K562 (cell line): ENCODE measurements at regions not wholly inside any gene's neighbourhood (a gene's known extent, or its start where the extent isn't known, plus 50 kb on each side); places are given as distances from the start of the nearest gene placed in this dataset.

Experiments used
- CTCF ChIP-seq, 3 experiments: IDR thresholded peaks in 2 of 3; conservative IDR thresholded peaks in 1 of 3; 2 replicates each; pipeline ENCODE4 v1.5.1; 2011 to 2012; ENCODE audit warnings: low read length in 3 of 3, mild to moderate bottlenecking in 3 of 3, control low read depth in 2 of 3, improper control_type of control experiment in 1 of 3, inconsistent platforms in 1 of 3, low read depth in 1 of 3, mixed read lengths in 1 of 3, moderate library complexity in 1 of 3; ENCODE audit not compliant: insufficient read depth in 2 of 3
- SAFB2 ChIP-seq: fragments of 200-400 bp; formaldehyde crosslinking; IDR thresholded peaks from 2 replicates; pipeline ENCODE4 v1.6.1; 2018; ENCODE audit warnings: borderline replicate concordance, low read length, low read depth, moderate library complexity; ENCODE audit not compliant: severe bottlenecking
- ZNF23 ChIP-seq: fragments of 250-450 bp; sonication (Bioruptor Pico); IDR thresholded peaks from 2 replicates; pipeline ENCODE4 v1.4.0; 2020; ENCODE audit warnings: mild to moderate bottlenecking

- TF ChIP-seq ZNF23 (CRISPR knock-in tag): no peak
- no peak for TF ChIP-seq SAFB2
- TF ChIP-seq CTCF (IDR thresholded peaks at IDR 0.05 in 2 of 3, conservative IDR thresholded peaks at IDR 0.05 in 1 of 3; ENCODE audit: insufficient read depth in 2 of 3, low read depth in 1 of 3, low read length in 3 of 3): no peak
Observed at GRCh38 chr18:38312532-38312931, 746.9 kb upstream of the CELF4 start.
